Fibroblast of the aortic adventitia (primary cell): ENCODE measurements at regions not wholly inside any gene's neighbourhood (a gene's known extent, or its start where the extent isn't known, plus 50 kb on each side); places are given as distances from the start of the nearest gene placed in this dataset.
A peak's percentile ranks its signal among the peaks of the same experiment; 100 is the strongest.

Experiments
- DNase-seq: peaks from one replicate; pipeline ENCODE4 v3.0.0-alpha.2; 2010; ENCODE audit warnings: low read depth
- H3K4me3 ChIP-seq: 2 replicates; pipeline ENCODE4 v1.5.1; 2011; ENCODE audit warnings: low read depth, mild to moderate bottlenecking, control low read depth, low read length, moderate library complexity
- CTCF ChIP-seq: IDR thresholded peaks from 2 replicates; pipeline ENCODE4 v1.5.1; 2011; ENCODE audit warnings: mild to moderate bottlenecking, low read length, control low read depth, inconsistent platforms; ENCODE audit not compliant: insufficient read depth

GRCh38 chr2:226213717-226214116 is 585.9 kb downstream of the IRS1 start:
- no peak for TF ChIP-seq CTCF
- no peak overlapping the region for H3K4me3 ChIP-seq
- DNase-seq = peak; percentile 90

GRCh38 chr2:226211439-226211838 is 588.2 kb downstream of the IRS1 start:
- H3K4me3 ChIP-seq = no peak overlapping the region
- no peak for TF ChIP-seq CTCF
- DNase-seq = peak; percentile 98

GRCh38 chr2:226208726-226209125 is 590.9 kb downstream of the IRS1 start:
- TF ChIP-seq CTCF = no peak
- no peak overlapping the region for H3K4me3 ChIP-seq
- peak; percentile 63 for DNase-seq

- H3K4me3 ChIP-seq = no peak overlapping the region
- no peak for DNase-seq
- no peak for TF ChIP-seq CTCF
Measured at GRCh38 chr2:226207671-226208070, 591.9 kb downstream of the IRS1 start.

- no peak for DNase-seq
- H3K4me3 ChIP-seq = no peak overlapping the region
- TF ChIP-seq CTCF = no peak
Measured at GRCh38 chr2:226199555-226199954, 600.1 kb downstream of the IRS1 start.

GRCh38 chr2:226198956-226199355 is 600.7 kb downstream of the IRS1 start:
- DNase-seq = no peak
- H3K4me3 ChIP-seq = no peak overlapping the region
- TF ChIP-seq CTCF = no peak

GRCh38 chr2:226190479-226191252 is 609.0 kb downstream of the IRS1 start:
- TF ChIP-seq CTCF = no peak
- H3K4me3 ChIP-seq = no peak overlapping the region
- DNase-seq = no peak
